OCI-LY7 (cell line): ENCODE measurements at regions not wholly inside any gene's neighbourhood (a gene's known extent, or its start where the extent isn't known, plus 50 kb on each side); places are given as distances from the start of the nearest gene placed in this dataset.

Source experiments
- BruUV-seq: library from RNA; stranded (reverse); fragments of 400-500 nt; replicated peaks from 2 replicates; lab custom pipeline; 2021; lab: Mats Ljungman, UMichigan
- CTCF ChIA-PET: fragments of 300-600 bp; sonication (Branson Sonifier 250); formaldehyde crosslinking; loops from one replicate; lab custom pipeline; 2022; ENCODE audit warnings: antibody characterized with exemption; ENCODE audit not compliant: unreplicated experiment; lab: Charles Lee
- POLR2A ChIA-PET: fragments of 300-600 bp; sonication (Branson Sonifier 250); formaldehyde crosslinking; loops from one replicate; lab custom pipeline; 2022; ENCODE audit warnings: antibody characterized with exemption; lab: Charles Lee
- DNase-seq: peaks from one replicate; pipeline ENCODE4 v3.0.0-alpha.2; 2015; ENCODE audit warnings: low spot score
- H2AFZ ChIP-seq: fragments of 200-600 bp; sonication (generic), shearing (Covaris generic); 2 replicates; pipeline ENCODE4 v1.6.1; 2014; ENCODE audit warnings: mild to moderate bottlenecking, antibody characterized with exemption, low read length, moderate library complexity
- H3K27ac ChIP-seq: fragments of 200-600 bp; sonication (generic); 2 replicates; pipeline ENCODE4 v1.5.1; 2014; ENCODE audit warnings: mixed run types, low read depth, mild to moderate bottlenecking, moderate library complexity, low read length, inconsistent platforms; ENCODE audit not compliant: poor library complexity, severe bottlenecking
- H3K36me3 ChIP-seq: fragments of 200-600 bp; sonication (generic); 2 replicates; pipeline ENCODE4 v1.6.1; 2014; ENCODE audit warnings: mild to moderate bottlenecking, antibody characterized with exemption, low read length, moderate library complexity, mixed read lengths; ENCODE audit not compliant: insufficient read depth
- H3K4me1 ChIP-seq: fragments of 200-600 bp; sonication (generic); 2 replicates; pipeline ENCODE4 v1.5.1; 2014; ENCODE audit warnings: mild to moderate bottlenecking, low read length; ENCODE audit not compliant: insufficient read depth, poor library complexity, severe bottlenecking
- H3K4me2 ChIP-seq: fragments of 200-600 bp; sonication (generic); 2 replicates; pipeline ENCODE4 v1.6.1; 2014; ENCODE audit warnings: mild to moderate bottlenecking, low read length
- H3K4me3 ChIP-seq: fragments of 200-600 bp; sonication (generic); 2 replicates; pipeline ENCODE4 v1.5.1; 2014; ENCODE audit warnings: mild to moderate bottlenecking, low read depth, low read length; ENCODE audit not compliant: poor library complexity, severe bottlenecking
- H3K79me2 ChIP-seq: fragments of 200-600 bp; sonication (generic); 2 replicates; pipeline ENCODE4 v1.6.1; 2016; ENCODE audit warnings: low read depth, mild to moderate bottlenecking, low read length, moderate library complexity, mixed read lengths; ENCODE audit not compliant: insufficient read depth
- H3K9me2 ChIP-seq: fragments of 200-600 bp; sonication (generic); 2 replicates; pipeline ENCODE4 v1.6.1; 2016; ENCODE audit warnings: mild to moderate bottlenecking, low read length, mixed read lengths; ENCODE audit not compliant: insufficient read depth
- H3K9me3 ChIP-seq: fragments of 200-600 bp; sonication (generic); 2 replicates; pipeline ENCODE4 v1.6.1; 2014; ENCODE audit warnings: mild to moderate bottlenecking, mixed run types, low read length, mixed read lengths
- H4K20me1 ChIP-seq: fragments of 200-600 bp; sonication (generic); 2 replicates; pipeline ENCODE4 v1.6.1; 2014; ENCODE audit warnings: mild to moderate bottlenecking, antibody characterized with exemption, low read length, moderate library complexity, mixed read lengths; ENCODE audit not compliant: insufficient read depth
- CTCF ChIP-seq: fragments of 200-600 bp; sonication (generic); conservative IDR thresholded peaks from 2 replicates; pipeline ENCODE4 v1.5.1; 2014; ENCODE audit warnings: mild to moderate bottlenecking, antibody characterized with exemption, low read length, moderate library complexity, mixed read lengths
- EZH2phosphoT487 ChIP-seq: fragments of 200-600 bp; sonication (generic); IDR thresholded peaks from 2 replicates; pipeline ENCODE4 v1.6.1; 2018; ENCODE audit warnings: low read depth, borderline replicate concordance, mild to moderate bottlenecking, mixed run types, antibody characterized with exemption, low read length, moderate library complexity, mixed read lengths
- intact Hi-C: fragments of 100-400 bp; cut with micrococcal nuclease; formaldehyde crosslinking; loops from one replicate; pipeline ENCODE4 v1.10.0; 2022; ENCODE audit not compliant: unreplicated experiment

- BruUV-seq: no TSS peak
- H3K79me2 ChIP-seq: no peaks in the 10 kb centered on the region
- H3K4me1 ChIP-seq: no peaks in the 10 kb centered on the region
- DNase-seq: no peak
- no peaks in the 10 kb centered on the region for H3K9me3 ChIP-seq
- no peak overlapping the region for H3K27ac ChIP-seq
- H3K36me3 ChIP-seq: no peaks in the 10 kb centered on the region
- CTCF ChIA-PET: no interaction called here
- H2AFZ ChIP-seq: no peak overlapping the region
- intact Hi-C loops: no loop called here
- no peaks in the 10 kb centered on the region for H3K9me2 ChIP-seq
- no peak for TF ChIP-seq EZH2phosphoT487
- TF ChIP-seq CTCF: no peak
- H3K4me2 ChIP-seq: no peak overlapping the region
- H4K20me1 ChIP-seq: no peaks in the 10 kb centered on the region
- H3K4me3 ChIP-seq: no peak overlapping the region
- POLR2A ChIA-PET: no interaction called here
Observed at GRCh38 chr6:169005166-169005565, 248.5 kb downstream of the THBS2 start.

- intact Hi-C loops: no loop called here
- ChIA-PET CTCF (no interaction called here), POLR2A (interaction anchor here (1.2 kb wide), 1 partner anchor 20 kb away, joined by 3 read pairs; no protein-coding TSS in a partner anchor)
- H2AFZ ChIP-seq: no peak overlapping the region
- no peak for TF ChIP-seq EZH2phosphoT487
- no peak for TF ChIP-seq CTCF
- no TSS peak for BruUV-seq
- no peaks in the 10 kb centered on the region for H4K20me1 ChIP-seq
- DNase-seq: no peak
- H3K4me3 ChIP-seq: no peak overlapping the region
- H3K9me3 ChIP-seq: no peaks in the 10 kb centered on the region
- H3K36me3 ChIP-seq: no peaks in the 10 kb centered on the region
- H3K4me1 ChIP-seq: no peaks in the 10 kb centered on the region
- no peaks in the 10 kb centered on the region for H3K9me2 ChIP-seq
- no peak overlapping the region for H3K27ac ChIP-seq
- H3K79me2 ChIP-seq: no peaks in the 10 kb centered on the region
- no peak overlapping the region for H3K4me2 ChIP-seq
Observed at GRCh38 chr6:169000022-169000421, 253.6 kb downstream of the THBS2 start.

GRCh38 chr6:168999392-168999791 lies 254.3 kb downstream of the THBS2 start:
- TF ChIP-seq CTCF (no peak), EZH2phosphoT487 (no peak)
- Histone ChIP-seq H3K79me2 (no peaks in the 10 kb centered on the region), H4K20me1 (no peaks in the 10 kb centered on the region), H3K9me3 (no peaks in the 10 kb centered on the region), H3K4me2 (no peak overlapping the region), H3K4me1 (no peaks in the 10 kb centered on the region), H3K27ac (no peak overlapping the region), H2AFZ (no peak overlapping the region), H3K4me3 (no peak overlapping the region), H3K9me2 (no peaks in the 10 kb centered on the region), H3K36me3 (no peaks in the 10 kb centered on the region)
- ChIA-PET CTCF (no interaction called here), POLR2A (interaction anchor here (1.2 kb wide), 1 partner anchor 20 kb away, joined by 3 read pairs; no protein-coding TSS in a partner anchor)
- no peak for DNase-seq
- intact Hi-C loops: no loop called here
- BruUV-seq: no TSS peak
